GM19324 (cell line): ENCODE measurements at regions not wholly inside any gene's neighbourhood (a gene's known extent, or its start where the extent isn't known, plus 50 kb on each side); places are given as distances from the start of the nearest gene placed in this dataset.

Experiments used
- ATAC-seq: cut with Tn5 transposase; IDR thresholded peaks from one replicate; pipeline ENCODE4 v1.9.1; 2021; ENCODE audit warnings: mild to moderate bottlenecking, moderate library complexity; ENCODE audit not compliant: unreplicated experiment, low FRiP score

DNA sequence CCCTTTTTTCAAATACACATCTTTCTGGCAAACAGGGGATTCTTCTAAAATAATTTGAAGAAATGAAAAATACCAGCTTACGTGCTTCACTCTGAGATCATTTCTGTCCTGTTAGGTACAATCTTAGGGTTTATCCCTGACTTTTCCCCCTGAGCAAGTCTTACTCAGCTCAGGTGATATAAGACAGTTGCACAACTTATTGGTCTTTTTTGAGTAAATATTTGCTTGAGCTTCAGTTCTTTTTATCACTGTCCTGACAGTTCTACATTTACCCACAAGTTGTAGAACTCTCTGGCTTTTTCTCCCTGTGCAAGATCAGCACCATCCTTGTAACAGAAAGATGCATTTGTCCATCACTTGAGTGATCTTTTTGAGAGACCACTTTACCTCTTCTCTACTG lies 84.9 kb downstream of the MID1IP1 start:
- ATAC-seq: no peak

DNA sequence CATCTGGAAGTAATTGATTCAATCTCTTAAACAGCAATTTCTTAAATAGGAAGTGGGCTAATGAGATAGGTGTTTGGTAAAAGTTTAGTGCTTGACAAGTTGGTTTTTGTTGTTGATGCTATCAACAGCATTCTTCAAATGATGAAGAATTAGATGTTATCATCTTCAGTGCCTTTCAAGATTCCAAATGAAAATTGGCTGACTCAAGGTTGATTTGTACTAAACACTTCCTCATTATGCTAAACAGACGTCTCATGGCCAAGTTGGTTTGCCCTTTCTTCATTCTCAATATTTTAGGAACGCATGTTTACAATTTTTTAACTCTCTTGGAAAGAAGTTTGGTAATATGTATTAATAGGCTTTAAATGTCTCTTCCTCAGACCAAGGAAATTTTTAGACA lies 86.0 kb downstream of the MID1IP1 start:
- ATAC-seq: no peak

GRCh38 chrX:38890326-38890725 lies 89.1 kb downstream of the MID1IP1 start:
- no peak for ATAC-seq

GRCh38 chrX:38890963-38891362 lies 89.7 kb downstream of the MID1IP1 start:
- no peak for ATAC-seq

GRCh38 chrX:38891641-38892413 lies 90.6 kb downstream of the MID1IP1 start:
- ATAC-seq: peak; percentile 67

DNA sequence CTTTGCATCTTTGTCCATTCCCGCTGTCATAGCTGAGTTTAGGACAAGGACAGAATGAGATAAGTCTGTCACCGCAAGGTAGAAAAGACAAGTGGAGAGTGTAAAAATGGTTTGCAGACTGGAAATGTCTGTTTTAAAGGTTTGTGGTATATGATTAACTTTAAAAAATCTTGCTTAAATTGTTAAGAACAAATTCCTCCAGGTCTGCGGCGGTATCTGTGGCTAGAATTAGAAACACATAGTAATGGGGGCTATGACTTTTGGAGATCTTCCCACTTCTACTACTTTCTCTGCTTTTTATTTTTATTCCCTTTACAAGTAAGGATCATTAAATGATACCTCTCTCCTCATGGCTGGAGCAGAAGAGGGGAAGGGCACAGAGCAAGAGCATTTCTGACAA lies 92.2 kb downstream of the MID1IP1 start:
- ATAC-seq: no peak

- no peak for ATAC-seq
Measured at GRCh38 chrX:38895775-38896174, 94.5 kb downstream of the MID1IP1 start.

GRCh38 chrX:38896724-38897298 lies 95.6 kb downstream of the MID1IP1 start:
- no peak for ATAC-seq

DNA sequence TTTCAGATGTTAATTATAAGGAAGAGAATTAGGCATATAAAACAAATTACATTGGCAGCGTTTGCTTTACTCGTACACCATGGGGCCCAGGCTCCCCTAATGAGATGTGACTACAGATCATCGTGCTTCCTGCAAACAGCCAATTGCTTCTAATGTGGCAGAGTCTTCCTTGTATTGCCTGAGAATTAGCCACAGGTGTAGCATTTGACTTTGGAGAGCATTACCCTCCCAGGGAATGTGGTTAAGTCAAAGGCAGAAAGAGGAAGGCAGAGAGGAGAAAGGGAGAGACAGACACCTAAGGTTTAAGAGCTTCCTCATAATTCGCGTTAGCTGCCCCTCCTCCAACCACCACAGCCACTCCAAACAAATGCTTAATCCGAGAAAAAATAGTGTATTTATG lies 97.0 kb downstream of the MID1IP1 start:
- ATAC-seq: no peak

GRCh38 chrX:38899650-38900049 lies 98.4 kb downstream of the MID1IP1 start:
- no peak for ATAC-seq

- no peak for ATAC-seq
Measured at GRCh38 chrX:38900719-38901118, 99.5 kb downstream of the MID1IP1 start.

DNA sequence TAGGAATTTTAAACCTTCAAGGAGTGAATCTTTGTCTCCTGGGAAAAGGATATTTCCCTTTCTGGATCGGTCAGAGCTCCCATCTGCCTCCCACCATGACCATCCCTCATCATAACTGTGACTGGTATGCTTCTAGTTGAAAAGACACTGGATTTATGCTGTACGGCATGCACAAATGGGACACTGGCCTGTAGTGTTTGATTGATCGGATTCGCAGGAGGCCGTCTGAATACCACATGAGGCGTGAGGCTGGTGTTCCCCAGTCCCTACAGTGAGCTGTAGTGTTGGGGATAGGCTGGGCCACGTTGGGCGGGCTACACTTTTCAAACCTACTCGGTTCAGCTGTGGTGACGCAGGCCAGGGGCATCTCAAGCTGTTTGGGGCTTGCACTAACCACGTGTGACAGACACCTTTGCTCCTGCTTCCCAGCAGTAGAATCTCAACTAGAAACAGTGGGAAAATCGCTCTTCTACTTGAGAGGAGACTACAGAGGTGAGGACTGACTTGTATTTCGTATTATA lies 101.8 kb downstream of the MID1IP1 start:
- ATAC-seq: no peak

GRCh38 chrX:38916801-38917200 lies 115.5 kb downstream of the MID1IP1 start:
- ATAC-seq: no peak

DNA sequence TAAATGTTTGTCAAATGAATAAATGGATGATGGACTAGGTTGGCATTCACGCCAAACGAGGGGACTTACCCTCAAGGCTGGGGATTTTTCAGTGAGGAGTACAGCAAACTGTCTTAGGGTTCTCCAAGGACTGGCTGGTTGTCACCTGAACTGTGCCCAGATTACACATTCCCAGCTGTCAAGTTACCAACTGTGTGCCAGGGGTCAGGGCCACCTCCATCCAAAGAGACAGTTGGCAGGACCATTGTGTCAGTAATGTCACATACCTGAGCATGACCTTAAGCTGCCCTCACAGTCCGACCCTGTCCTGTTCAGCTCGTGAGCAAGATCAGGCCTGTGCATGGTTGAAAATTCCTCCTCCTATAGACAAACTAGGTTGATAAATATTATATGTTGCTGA lies 116.7 kb downstream of the MID1IP1 start:
- ATAC-seq: no peak

- no peak for ATAC-seq
Measured at GRCh38 chrX:38919202-38919601, 117.9 kb downstream of the MID1IP1 start.

DNA sequence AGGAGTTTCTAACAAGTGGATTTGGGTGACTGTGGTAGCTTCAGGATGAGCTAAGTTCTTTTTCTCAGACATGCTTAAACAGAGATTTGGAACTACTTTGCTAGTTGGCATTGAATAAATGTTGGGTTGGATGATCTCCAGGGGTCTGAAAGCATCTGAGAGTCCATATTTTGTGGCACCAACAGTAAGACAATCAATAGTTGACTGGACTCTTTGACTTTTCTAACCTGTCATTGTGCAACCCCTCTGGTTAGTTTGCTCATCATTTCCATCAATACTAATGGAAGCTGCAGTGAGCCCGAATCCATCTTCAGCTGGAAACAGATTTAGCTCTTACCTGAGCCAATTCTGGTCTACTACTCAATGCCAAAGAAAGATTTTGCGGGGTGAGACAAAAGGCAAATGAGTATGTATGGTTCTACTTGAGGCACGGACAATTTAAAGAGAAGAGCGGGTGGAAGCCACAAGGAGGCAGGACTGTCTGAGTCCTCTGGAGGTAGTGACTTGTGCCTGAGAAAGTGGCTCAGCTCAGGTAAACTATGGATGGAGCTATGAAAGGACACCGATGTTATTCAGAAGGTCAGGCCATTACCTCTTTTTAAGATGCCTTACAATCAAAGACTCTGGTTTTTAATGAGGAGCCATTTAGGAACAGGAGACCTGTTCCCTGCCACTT lies 118.7 kb downstream of the MID1IP1 start:
- no peak for ATAC-seq

GRCh38 chrX:38923451-38923969 lies 122.3 kb downstream of the MID1IP1 start:
- ATAC-seq: peak; percentile 43

DNA sequence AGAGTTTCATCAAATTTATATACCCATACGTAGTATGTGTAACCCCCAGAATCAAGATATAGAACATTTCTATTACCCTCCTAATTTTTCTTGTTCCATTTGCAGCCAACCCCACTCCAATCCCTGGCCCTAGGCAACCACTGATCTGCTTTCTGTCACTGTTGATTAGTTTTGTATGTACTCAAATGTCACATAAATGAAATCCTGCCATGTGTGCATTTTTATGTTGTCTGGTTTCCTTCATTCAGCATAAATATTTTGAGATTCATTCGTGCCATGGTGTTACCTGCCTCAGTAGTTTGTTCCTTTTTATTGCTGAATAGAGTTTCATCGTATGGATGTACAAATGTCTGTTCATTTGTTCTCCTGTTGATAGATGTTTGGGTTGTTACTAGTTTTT lies 126.3 kb downstream of the MID1IP1 start:
- no peak for ATAC-seq

DNA sequence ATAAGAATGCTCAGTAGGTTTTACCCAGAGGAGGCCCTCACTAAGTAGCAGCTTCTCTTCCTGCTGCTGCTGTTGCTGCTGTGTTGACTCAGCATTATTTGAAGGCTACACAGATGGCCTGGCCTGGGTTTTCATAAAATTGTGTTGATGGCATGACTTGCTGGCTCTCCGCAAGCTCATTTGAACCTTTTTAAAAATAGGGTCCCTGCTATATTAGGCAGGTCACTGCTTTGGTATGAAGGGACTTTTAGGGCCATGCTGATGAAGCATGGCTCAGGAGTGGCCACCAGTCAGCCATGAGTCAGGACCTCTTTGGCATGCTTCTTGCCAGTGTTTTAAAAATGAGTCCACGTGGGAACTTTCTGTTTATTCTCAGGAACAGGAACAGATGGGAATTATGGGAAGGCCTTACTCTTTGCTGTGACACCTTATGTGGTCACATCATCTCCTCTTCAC lies 128.7 kb downstream of the MID1IP1 start:
- ATAC-seq: no peak

DNA sequence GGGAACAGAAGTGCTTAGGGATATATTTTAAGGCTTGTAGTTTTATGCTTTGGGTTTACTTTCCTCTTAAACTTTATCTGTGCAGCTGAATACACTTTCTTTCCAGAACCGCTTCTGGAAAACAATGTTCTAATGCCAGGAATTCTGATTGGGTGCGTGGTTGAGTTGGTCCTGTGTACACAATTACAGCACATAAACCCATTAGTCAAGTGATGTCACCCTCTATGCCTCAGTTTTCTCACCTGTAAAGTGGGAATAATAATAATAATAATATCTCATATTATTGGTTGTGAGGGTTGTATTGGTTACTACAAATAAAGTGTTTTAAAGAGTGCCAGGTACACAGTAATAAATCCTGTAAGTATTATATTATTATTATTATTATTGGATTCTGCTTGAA lies 129.2 kb downstream of the MID1IP1 start:
- ATAC-seq: no peak

DNA sequence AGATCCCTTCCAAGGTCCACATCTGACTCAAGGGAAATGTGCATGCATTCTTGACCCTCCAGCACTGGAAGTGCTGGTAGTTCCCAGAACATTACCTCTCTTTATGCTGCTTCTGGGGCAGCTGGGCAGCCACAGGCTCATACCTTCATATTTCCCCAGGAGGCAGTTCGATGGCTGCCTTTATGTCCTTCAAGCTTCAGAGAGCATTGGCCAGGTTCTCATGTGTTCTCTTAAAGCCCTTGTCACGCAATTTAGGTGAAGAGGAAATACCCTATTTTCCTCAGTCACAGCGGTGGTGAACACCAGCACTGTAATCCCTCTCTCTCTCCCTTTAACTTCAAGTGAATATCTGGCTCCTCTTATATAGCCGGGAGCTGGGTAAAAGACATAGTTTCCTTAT lies 134.3 kb downstream of the MID1IP1 start:
- no peak for ATAC-seq
